ENCODE measurements at regions not wholly inside any gene's neighbourhood (a gene's known extent, or its start where the extent isn't known, plus 50 kb on each side); places are given as distances from the start of the nearest gene placed in this dataset.

DNA sequence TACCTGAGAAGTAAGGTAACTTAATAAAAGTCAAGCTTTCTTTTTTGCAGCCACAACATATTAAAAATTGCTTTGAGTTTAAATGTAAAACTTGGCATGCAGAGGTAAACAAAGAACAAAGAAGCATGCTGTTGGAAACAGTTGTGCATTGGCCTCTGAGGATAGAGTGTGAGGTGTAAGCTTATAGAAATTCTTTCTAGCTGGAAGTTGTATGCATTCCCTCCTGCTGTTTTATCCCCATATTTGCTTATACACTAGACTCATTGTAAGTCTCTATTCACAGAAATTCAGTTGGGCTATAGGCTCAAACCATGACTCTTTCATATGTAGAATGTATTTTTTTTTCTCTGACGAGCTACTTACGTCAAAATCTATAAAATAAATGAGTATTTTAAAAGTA, 316.3 kb downstream of the SLC6A15 start:
- no peak for ATAC-seq (ENCODE audit: insufficient read depth, low read depth)
- H3K4me2 ChIP-seq (ENCODE audit: insufficient read depth, low read length): no peak overlapping the region
- H2AFZ ChIP-seq (ENCODE audit: low read depth, low read length): no peak overlapping the region
- DNase-seq: no peak
- no peaks in the 10 kb centered on the region for H3K79me2 ChIP-seq (ENCODE audit: insufficient read depth, low read length)
- no peaks in the 10 kb centered on the region for H3K36me3 ChIP-seq (ENCODE audit: insufficient read depth, low read length)
- no peaks in the 10 kb centered on the region for H3K4me1 ChIP-seq (ENCODE audit: insufficient read depth, low read length)
- no peak for TF ChIP-seq EZH2 (IDR thresholded peaks at IDR 0.05; ENCODE audit: borderline replicate concordance, low read depth, low read length, severe bottlenecking)
- TF ChIP-seq, protein P1, sequence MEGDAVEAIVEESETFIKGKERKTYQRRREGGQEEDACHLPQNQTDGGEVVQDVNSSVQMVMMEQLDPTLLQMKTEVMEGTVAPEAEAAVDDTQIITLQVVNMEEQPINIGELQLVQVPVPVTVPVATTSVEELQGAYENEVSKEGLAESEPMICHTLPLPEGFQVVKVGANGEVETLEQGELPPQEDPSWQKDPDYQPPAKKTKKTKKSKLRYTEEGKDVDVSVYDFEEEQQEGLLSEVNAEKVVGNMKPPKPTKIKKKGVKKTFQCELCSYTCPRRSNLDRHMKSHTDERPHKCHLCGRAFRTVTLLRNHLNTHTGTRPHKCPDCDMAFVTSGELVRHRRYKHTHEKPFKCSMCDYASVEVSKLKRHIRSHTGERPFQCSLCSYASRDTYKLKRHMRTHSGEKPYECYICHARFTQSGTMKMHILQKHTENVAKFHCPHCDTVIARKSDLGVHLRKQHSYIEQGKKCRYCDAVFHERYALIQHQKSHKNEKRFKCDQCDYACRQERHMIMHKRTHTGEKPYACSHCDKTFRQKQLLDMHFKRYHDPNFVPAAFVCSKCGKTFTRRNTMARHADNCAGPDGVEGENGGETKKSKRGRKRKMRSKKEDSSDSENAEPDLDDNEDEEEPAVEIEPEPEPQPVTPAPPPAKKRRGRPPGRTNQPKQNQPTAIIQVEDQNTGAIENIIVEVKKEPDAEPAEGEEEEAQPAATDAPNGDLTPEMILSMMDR (IDR thresholded peaks at IDR 0.05; ENCODE audit: borderline replicate concordance, extremely low read depth, low read length, poor library complexity, severe bottlenecking): no peak
- no peaks in the 10 kb centered on the region for H3K9me3 ChIP-seq (ENCODE audit: insufficient read depth, low read length, severe bottlenecking)
- no peak overlapping the region for H3K9ac ChIP-seq (ENCODE audit: low read depth, low read length)
- no peak overlapping the region for H3K4me3 ChIP-seq (ENCODE audit: low read depth in 1 of 2, low read length in 2 of 2)
- H3K27ac ChIP-seq (ENCODE audit: low read length): no peak overlapping the region
- no peaks in the 10 kb centered on the region for H4K20me1 ChIP-seq (ENCODE audit: insufficient read depth, low read length)
- no peaks in the 10 kb centered on the region for H3K27me3 ChIP-seq (ENCODE audit: insufficient read depth, low read length, poor library complexity)

GRCh38 chr12:84594157-84594556, 318.4 kb downstream of the SLC6A15 start:
- Histone ChIP-seq H3K4me2 (ENCODE audit: insufficient read depth, low read length) (no peak overlapping the region), H3K4me1 (ENCODE audit: insufficient read depth, low read length) (no peaks in the 10 kb centered on the region), H3K79me2 (ENCODE audit: insufficient read depth, low read length) (no peaks in the 10 kb centered on the region), H4K20me1 (ENCODE audit: insufficient read depth, low read length) (no peaks in the 10 kb centered on the region), H3K27ac (ENCODE audit: low read length) (no peak overlapping the region), H3K9me3 (ENCODE audit: insufficient read depth, low read length, severe bottlenecking) (no peaks in the 10 kb centered on the region), H3K36me3 (ENCODE audit: insufficient read depth, low read length) (no peaks in the 10 kb centered on the region), H3K4me3 (ENCODE audit: low read depth in 1 of 2, low read length in 2 of 2) (no peak overlapping the region), H3K27me3 (ENCODE audit: insufficient read depth, low read length, poor library complexity) (no peaks in the 10 kb centered on the region), H2AFZ (ENCODE audit: low read depth, low read length) (no peak overlapping the region), H3K9ac (ENCODE audit: low read depth, low read length) (no peak overlapping the region)
- ATAC-seq (ENCODE audit: insufficient read depth, low read depth) (no peak), DNase-seq (no peak)
- no peak for TF ChIP-seq EZH2 (IDR thresholded peaks at IDR 0.05; ENCODE audit: borderline replicate concordance, low read depth, low read length, severe bottlenecking)
- TF ChIP-seq, protein P1 (IDR thresholded peaks at IDR 0.05; ENCODE audit: borderline replicate concordance, extremely low read depth, low read length, poor library complexity, severe bottlenecking): no peak

DNA sequence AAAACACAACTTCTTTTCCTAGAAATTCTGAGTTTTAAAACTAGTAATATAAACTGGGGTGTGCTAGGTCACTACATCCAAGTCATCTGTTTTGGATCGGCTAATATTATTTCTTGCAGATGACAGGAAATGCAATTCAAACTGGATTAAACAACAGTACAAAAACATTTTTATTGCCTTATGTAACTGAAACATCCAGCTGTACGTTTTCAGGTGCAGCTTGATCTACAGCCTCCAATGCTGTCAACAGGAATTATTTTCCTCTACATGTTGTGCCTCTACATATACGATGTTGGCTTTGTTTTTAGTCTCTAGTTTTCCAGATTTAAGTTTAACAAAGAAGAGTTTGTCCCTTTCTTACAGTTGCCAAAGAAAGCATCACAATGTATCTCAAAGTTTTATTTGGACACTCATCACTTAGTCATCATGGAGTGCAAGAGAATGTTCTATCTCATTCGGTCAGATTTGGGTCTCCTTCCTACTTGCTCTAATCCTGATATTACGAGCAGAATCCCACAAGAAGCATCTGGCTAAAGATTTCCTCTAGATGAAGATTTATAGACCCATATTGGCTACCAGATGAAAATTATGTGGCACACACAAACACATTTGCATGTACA, 326.7 kb downstream of the SLC6A15 start:
- no peak for TF ChIP-seq EZH2 (IDR thresholded peaks at IDR 0.05; ENCODE audit: borderline replicate concordance, low read depth, low read length, severe bottlenecking)
- TF ChIP-seq, protein P1 (IDR thresholded peaks at IDR 0.05; ENCODE audit: borderline replicate concordance, extremely low read depth, low read length, poor library complexity, severe bottlenecking): no peak

More for the DNA sequence above, 326.7 kb downstream of the SLC6A15 start:
- Histone ChIP-seq H3K36me3 (ENCODE audit: insufficient read depth, low read length) (no peaks in the 10 kb centered on the region), H3K4me3 (ENCODE audit: low read depth in 1 of 2, low read length in 2 of 2) (no peak overlapping the region), H3K4me2 (ENCODE audit: insufficient read depth, low read length) (no peak overlapping the region), H3K79me2 (ENCODE audit: insufficient read depth, low read length) (no peaks in the 10 kb centered on the region), H3K9ac (ENCODE audit: low read depth, low read length) (no peak overlapping the region), H2AFZ (ENCODE audit: low read depth, low read length) (no peak overlapping the region), H3K4me1 (ENCODE audit: insufficient read depth, low read length) (no peaks in the 10 kb centered on the region), H3K27ac (ENCODE audit: low read length) (no peak overlapping the region), H3K9me3 (ENCODE audit: insufficient read depth, low read length, severe bottlenecking) (no peaks in the 10 kb centered on the region), H4K20me1 (ENCODE audit: insufficient read depth, low read length) (no peaks in the 10 kb centered on the region), H3K27me3 (ENCODE audit: insufficient read depth, low read length, poor library complexity) (no peaks in the 10 kb centered on the region)
- DNase-seq (no peak), ATAC-seq (ENCODE audit: insufficient read depth, low read depth) (no peak)

All from DND-41 (cell line).